Kidney epithelial cell (primary cell): ENCODE measurements at regions not wholly inside any gene's neighbourhood (a gene's known extent, or its start where the extent isn't known, plus 50 kb on each side); places are given as distances from the start of the nearest gene placed in this dataset.

Experiments used
- DNase-seq: peaks from one replicate; pipeline ENCODE4 v3.0.0-alpha.2; 2010; ENCODE audit warnings: low read depth
- H3K27me3 ChIP-seq: 2 replicates; pipeline ENCODE4 v1.6.0; 2011; ENCODE audit warnings: low read length; ENCODE audit not compliant: control insufficient read depth, insufficient read depth
- H3K36me3 ChIP-seq: 2 replicates; pipeline ENCODE4 v1.5.1; 2011; ENCODE audit warnings: low read length; ENCODE audit not compliant: control insufficient read depth, insufficient read depth
- H3K4me3 ChIP-seq: 2 replicates; pipeline ENCODE4 v1.5.1; 2011; ENCODE audit warnings: low read depth, mild to moderate bottlenecking, control low read depth, low read length
- CTCF ChIP-seq: IDR thresholded peaks from 2 replicates; pipeline ENCODE4 v1.5.1; 2011; ENCODE audit warnings: mild to moderate bottlenecking, moderate library complexity, low read length, control low read depth, inconsistent platforms; ENCODE audit not compliant: insufficient read depth, poor library complexity, severe bottlenecking

- H3K4me3 ChIP-seq: no peak overlapping the region
- TF ChIP-seq CTCF: no peak
- no peaks in the 10 kb centered on the region for H3K36me3 ChIP-seq
- no peak for DNase-seq
- H3K27me3 ChIP-seq: no peaks in the 10 kb centered on the region
Observed at GRCh38 chr6:48369100-48369499, 258.1 kb upstream of the PTCHD4 start.

DNA sequence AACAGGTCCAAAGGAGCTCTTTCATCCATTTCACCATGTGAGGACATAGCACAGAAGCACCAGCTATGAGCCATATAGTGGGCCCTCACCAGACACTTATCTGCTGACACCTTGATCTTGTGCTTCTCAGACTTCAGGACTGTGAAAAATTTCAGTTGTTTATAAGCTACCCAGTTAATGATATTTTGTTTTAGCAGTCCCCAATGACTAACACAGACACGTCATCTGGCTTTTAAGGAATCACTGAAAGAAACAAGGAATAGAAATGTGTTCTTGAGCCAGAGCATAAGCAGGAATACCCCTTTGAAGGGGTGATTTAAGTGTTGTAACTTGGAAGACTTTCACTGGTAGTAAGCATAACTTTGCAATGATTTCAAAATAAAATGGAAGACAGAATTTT, 214.7 kb upstream of the PTCHD4 start:
- no peak for TF ChIP-seq CTCF
- Histone ChIP-seq H3K4me3 (no peak overlapping the region), H3K27me3 (no peaks in the 10 kb centered on the region), H3K36me3 (no peaks in the 10 kb centered on the region)
- no peak for DNase-seq

GRCh38 chr6:48318670-48319069, 207.7 kb upstream of the PTCHD4 start:
- no peak for DNase-seq
- Histone ChIP-seq H3K36me3 (no peaks in the 10 kb centered on the region), H3K27me3 (no peaks in the 10 kb centered on the region), H3K4me3 (no peak overlapping the region)
- no peak for TF ChIP-seq CTCF

DNA sequence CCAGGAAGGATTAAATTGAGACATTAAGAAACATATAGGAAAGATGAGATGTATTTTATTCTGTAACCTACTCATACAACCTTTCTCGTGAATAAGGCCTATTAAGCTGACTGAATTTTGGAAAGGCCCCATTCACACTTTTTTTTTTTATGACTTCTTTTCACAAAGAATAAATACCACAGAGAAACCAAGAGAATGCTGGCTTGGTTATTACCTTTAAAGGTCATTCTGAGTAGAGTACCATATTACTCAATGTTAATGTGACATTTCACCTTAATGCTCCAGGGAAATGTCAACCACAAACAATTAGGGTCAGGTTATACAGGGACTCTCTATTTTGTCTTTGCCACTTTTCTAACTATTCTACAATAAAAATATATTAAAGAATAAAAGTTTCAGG, 204.9 kb upstream of the PTCHD4 start:
- H3K27me3 ChIP-seq: no peaks in the 10 kb centered on the region
- H3K4me3 ChIP-seq: no peak overlapping the region
- DNase-seq: no peak
- TF ChIP-seq CTCF: no peak
- H3K36me3 ChIP-seq: no peaks in the 10 kb centered on the region

DNA sequence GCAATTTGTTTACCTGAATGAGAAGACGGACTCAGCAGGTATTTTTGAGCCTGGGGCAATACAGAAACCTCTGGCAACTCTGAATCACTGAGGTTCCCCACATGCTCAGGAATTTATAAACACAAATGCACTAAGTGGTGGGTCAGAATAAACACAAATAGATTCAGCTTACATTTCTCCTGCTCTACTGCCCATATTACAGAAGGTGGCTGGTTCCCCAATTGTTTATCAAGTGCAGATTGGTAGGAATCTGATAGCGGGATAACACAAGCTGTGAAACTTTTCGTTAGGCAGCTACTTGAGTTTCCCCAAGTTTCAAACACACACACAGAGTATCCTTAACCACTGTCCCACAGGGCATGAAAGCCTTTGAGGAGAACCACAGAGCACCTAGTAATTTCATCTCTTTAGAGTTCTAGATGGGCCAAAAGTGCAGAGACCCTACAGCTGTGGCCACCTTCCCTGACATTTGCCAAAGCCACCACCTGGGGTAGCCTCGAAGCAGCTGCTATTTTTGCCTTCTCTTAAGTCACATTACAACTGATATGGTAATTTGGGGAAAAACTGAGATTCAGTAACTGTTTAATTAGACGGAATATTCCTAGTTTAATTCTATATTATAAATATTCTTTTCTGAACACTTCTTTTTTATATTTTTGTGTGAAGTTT, 204.2 kb upstream of the PTCHD4 start:
- no peak for DNase-seq
- H3K4me3 ChIP-seq: no peak overlapping the region
- H3K36me3 ChIP-seq: no peaks in the 10 kb centered on the region
- no peaks in the 10 kb centered on the region for H3K27me3 ChIP-seq
- TF ChIP-seq CTCF: no peak

- H3K4me3 ChIP-seq: no peak overlapping the region
- no peak for DNase-seq
- no peaks in the 10 kb centered on the region for H3K36me3 ChIP-seq
- TF ChIP-seq CTCF: no peak
- H3K27me3 ChIP-seq: no peaks in the 10 kb centered on the region
Observed at GRCh38 chr6:48311301-48311700, 200.3 kb upstream of the PTCHD4 start.
